Stimulated activated CD4-positive, alpha-beta T cell treated with anti-CD3 and anti-CD28 coated beads, TNF-alpha, amount 100 ng/mL, for 48 hours (primary cell): ENCODE measurements at regions not wholly inside any gene's neighbourhood (a gene's known extent, or its start where the extent isn't known, plus 50 kb on each side); places are given as distances from the start of the nearest gene placed in this dataset.

Experiments used
- DNase-seq, 3 donors: peaks; one replicate each; pipeline ENCODE4 v3.0.0-alpha.2; 2020; ENCODE audit warnings: low read depth in 3 of 3

DNA sequence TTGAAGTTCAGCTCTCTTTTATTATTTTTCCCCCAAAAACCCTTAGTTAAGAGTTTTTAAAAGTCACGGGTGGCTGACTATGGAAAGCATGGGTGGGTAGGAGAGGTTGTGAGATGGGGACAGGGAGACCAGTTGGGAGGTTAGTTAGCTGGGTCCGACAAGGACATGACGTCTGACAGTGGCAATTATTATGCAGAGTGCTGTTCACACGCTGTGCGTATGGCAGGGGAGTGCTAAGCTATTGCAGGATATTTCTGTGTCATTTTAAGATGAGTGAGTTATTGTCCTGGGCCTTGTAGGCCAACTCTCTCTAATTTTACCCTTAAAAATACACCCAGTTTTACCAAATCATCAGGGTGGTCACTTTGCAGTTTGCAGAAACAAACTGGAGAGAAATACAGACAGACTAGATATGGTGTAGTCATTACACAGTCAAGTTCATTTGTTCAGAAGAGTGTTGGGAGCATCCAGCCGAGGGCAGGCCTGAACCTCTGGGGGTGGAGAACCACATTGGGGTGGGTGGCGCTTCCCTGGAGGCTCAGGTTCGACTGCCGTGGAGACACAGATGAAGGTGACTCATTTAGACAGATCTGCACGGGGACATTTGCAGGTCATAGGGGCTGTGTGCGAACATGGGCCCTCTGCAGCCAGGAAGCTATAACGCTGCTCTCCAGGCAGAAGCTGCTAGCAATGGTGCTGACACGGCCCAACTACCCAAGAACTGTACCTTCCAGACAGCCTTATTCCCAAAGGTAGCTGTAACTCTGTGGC, 307.6 kb downstream of the QKI start:
- DNase-seq = no peak

DNA sequence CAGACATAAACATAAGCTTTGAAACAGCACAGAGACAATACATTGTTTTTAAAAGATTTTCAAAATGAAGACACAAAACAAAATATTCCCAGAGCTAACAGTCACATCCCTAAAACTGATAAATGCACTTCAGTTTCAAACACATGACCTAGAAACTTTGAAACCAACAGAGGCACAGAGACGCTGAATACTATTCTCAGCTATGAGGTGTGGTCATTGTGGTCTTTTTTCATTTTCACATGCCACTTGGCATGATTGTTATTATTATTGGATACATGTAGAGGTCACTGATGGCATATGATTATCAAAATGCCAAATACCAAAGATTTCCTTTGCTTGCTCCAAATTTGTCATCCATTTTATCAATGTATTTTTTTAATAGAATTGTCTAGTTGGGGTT, 306.9 kb downstream of the QKI start:
- no peak for DNase-seq

DNA sequence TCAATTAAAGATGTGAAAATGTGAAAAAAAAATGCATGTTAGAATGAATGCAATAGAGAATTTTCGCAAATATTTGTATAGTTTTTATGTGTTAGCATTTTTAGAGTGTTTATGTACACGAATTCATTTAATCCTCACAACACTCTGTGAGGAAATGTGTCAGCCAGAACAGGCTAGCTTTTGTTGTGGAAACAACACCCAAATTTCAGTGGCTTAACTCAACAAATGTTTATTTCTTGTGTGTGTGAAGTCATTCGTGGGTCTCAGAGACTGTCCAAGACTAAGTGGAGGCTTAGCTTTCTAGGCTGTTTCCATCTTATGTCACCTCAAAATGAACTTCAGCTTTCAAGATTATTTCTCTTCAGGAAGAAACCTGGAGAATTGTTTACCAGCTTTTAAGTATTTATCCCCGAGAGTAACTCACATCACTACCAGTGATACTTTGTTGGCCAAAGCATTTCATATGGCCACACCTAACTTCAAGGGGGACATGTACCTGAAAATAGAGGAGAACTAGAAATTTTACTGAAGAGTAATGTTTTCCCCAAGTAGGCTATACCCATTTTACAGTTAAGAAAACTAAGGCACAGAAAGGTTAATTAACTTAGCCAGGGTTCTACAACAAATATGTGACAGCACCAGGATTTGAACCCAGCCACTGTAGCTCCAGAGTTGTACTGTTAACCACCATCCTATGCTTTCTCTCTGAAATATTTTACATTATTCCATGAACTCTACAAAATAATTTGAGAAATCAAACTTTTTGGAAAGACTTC, 306.1 kb downstream of the QKI start:
- DNase-seq = no peak

DNA sequence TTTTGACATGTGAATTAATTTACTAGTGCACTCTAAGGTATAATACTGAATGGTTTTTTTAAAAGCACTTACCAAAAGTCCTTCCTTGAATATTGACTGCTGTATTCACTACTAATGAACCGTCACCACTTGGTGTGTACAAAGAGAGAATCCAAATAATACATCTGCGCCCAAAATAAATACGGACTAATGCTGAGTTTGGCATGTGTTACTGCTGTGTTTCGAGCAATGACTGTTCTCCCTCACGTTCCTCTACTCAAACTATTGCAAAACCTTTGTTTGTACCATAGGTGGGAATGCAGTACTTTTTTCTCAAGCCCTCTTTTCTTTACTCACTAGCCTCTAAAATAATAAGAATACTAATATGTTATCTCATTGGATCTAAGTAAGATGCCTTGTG, 305.5 kb downstream of the QKI start:
- no peak for DNase-seq

DNA sequence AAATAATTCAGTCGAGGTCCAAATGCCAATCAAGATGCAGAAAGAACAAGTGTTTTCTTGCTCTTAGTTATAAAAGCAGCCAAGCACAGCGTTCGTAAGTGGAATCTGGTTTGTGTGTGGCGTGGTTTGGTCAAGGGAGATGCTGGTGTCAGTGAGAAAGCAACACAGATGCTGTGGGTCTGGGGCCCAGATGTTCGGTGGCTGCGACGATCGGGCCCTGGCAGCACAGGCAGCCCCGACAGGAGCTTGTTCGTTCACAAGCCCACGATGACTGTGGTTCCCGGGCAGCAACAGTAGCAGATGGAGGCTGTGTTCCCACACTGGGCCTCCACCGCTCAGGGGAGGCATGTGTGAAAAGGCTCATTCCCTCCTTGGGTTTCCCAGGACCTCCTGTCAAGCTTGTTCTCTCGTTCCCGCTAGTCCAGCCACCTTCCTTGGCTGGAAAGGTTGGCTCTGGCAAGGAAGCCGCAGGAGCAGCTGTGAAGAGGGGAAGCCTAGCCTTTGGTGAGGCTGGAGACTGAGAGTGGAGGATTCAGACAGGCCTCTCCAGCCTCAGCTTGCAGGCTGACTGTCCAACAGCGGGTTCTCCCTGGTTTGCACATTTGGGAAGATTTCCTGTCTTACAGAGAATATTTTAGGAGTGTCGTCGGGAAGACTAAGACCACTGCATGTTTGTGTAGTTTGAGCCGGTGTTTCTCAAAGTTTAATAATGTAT, 304.7 kb downstream of the QKI start:
- DNase-seq = no peak

DNA sequence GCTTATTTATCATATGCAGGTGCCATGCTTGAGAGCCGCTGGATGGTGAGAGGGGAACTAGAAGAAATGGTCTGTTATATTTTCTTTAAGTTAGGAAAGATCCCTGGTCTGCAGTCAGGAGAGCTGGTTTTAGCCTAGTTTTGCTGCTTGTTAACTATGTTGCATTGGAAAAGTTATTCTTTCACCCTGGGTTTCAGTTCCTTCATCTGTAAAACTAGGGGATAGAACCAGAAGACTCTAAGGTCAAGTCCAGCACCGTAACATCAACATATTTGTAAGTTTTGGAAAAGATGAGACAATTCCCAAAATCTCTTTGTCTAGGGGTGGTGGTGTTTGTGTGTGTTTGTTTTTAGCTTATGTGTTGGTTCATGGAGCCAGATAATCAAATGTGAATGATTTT, 304.0 kb downstream of the QKI start:
- no peak for DNase-seq

DNA sequence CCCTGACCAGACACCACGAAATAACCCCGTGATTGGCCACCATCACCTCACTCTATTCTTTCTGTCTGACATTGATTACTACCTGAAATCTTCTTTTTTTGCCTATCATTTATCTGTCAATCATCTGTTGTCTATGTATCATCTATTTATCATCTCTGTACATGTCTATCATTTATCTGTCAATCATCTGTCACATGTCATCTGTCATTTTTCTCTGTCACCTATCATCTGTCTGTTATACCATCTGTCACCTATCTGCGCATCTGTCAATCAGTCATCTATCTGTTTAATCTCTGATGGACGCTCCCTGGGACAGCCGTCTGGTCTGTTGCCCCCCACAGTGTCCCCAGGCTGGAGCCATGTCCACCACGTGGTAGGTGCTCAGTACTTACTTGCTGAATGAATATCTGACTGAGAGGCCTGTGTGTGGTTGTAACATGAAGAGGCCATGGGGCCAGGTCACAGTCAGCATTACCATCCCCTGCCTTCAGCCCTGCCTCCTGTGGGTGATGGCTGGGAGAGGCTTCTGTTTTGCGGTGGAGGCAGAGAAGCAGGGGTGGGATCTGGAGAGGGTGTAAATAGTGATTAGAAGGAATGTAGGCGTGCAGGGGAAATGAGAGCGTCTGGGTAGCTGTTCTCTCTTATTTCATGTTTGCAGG, 302.7 kb downstream of the QKI start:
- no peak for DNase-seq

DNA sequence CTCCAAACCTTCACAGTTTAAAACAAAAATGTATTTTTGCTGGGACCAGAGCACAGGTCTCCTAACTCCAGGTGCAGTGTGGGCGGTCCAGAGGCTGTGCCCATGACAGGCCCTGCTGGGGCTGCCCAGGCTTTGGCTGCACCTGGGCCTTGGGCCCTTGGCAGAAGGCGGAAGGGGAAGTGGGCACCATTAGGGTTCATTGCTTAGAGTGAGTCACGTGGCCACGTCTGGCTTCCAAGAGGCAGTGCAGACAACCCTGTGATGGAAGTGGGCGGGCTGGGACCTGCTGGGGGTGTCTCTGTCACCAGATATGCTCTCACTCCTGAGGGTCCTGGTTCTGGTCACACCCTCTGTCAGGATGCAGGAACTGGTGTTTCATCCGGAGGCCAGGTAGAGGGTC, 302.2 kb downstream of the QKI start:
- DNase-seq = no peak

DNA sequence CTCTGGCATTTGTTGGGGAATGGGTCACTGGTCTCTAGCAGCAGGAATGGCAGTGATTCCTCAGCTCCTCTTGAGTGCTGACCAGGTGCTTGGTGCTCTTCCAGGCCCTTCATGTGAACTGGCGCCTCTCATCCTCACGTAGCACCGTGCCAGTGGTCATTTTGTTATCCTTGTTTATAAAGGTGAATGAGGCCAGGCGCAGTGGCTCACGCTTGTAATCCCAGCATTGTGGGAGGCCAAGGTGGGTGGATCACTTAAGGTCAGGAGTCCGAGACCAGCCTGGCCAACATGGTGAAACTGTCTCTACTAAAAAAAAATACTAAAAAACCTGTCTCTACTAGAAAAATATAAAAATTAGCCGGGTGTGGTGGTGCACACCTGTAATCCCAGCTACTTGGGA, 301.3 kb downstream of the QKI start:
- no peak for DNase-seq

DNA sequence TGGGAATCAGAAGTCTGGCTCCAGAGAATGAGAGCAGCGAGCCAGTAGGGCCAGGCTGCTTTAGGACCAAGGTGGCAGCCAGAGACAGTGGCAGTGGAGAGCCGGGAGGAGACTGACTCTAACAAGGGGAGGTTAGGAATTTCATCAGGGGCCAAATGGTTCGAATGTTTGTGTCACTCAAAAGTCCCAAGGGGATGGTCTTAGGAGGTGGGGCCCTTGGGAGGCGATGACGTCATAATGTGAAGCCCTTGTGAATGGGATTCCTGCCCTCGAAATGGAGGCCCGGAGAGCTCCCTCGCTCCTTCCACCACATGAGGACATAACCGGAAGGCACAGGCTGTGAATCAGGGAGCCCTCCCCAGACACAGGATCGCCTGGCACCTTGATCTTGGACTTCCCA, 299.7 kb downstream of the QKI start:
- no peak for DNase-seq

DNA sequence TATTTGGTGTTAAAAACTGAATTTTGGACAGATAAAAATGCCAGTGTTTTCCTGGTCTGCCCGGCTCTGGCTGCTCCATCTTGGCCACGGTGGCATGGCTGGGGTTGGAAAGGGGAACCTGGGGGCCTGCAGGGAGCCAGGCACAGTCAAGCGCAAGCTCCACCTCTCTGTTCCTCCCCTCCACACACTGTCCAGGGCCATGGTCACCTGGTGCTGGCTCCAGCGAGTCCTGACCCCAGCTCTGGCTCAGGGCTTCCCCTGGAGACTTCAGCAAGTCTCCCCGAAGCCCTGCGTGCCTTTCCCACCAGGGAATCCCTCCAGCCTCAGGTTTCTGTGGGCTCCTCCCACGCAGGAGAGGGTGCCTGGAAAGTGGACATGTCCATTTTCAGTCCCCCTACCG, 298.5 kb downstream of the QKI start:
- DNase-seq = no peak

DNA sequence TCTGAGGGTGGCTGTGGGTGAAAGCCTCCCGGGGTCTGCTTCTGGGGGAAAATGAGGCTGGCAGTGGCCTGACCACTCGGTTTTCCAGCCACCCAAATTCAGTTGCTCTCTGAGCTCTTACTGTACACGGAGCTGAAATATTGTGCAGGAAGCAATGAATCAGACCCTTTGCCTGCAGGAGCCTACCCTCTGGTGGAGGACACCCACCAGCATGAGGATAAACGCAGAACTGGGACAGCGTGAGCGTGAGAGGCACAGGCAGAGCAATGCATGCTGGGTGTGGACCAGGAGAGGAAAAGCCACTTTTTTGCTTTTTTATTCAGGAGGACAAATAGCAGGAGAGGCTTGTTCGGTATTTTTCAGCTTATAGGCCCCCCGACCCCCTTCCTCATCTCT, 298.0 kb downstream of the QKI start:
- no peak for DNase-seq

DNA sequence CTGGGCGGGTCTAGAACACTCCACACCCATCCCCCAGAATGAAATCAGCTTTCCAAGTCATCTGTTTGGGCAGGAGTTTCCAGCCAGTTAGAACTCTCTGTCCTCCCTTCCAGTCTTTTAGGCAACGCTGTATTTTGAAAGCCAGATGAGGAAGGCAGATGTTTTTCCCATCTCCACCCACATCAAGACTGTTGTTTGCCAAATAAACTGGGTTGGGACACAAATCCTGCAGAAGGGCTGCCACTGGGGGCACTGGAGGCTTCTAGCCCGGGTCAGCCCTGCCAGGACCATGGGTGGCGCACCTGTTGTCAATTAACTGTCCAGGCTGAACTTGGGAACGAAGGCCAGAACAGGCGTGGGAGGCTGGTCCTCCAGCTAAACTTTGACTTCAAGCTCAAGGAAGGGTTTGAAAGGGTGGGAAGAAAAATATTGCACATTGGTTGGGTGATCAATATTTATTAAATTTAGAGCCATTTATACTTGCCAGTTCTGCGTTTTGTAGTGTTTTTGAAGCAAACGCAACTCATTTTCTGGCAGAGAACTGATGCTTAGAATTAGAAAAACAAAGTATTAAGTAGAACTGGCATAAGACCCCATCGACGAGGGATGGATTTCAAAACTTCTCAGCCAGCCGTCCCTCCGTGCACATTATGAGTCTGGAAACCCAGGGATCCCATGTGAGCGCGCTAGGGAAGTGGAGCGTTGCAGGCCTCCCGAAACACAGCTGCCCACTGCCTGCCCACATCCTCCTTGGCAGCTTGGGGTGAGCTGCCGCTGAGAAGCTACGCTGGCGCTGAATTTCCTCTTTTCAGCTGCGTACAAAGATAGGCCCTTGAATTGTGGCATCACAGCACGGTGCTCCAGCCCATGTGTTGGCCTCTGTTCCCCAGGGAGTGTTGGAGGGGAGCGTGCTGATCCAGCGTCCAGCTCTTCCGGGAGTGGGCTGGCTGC, 297.4 kb downstream of the QKI start:
- DNase-seq = no peak

DNA sequence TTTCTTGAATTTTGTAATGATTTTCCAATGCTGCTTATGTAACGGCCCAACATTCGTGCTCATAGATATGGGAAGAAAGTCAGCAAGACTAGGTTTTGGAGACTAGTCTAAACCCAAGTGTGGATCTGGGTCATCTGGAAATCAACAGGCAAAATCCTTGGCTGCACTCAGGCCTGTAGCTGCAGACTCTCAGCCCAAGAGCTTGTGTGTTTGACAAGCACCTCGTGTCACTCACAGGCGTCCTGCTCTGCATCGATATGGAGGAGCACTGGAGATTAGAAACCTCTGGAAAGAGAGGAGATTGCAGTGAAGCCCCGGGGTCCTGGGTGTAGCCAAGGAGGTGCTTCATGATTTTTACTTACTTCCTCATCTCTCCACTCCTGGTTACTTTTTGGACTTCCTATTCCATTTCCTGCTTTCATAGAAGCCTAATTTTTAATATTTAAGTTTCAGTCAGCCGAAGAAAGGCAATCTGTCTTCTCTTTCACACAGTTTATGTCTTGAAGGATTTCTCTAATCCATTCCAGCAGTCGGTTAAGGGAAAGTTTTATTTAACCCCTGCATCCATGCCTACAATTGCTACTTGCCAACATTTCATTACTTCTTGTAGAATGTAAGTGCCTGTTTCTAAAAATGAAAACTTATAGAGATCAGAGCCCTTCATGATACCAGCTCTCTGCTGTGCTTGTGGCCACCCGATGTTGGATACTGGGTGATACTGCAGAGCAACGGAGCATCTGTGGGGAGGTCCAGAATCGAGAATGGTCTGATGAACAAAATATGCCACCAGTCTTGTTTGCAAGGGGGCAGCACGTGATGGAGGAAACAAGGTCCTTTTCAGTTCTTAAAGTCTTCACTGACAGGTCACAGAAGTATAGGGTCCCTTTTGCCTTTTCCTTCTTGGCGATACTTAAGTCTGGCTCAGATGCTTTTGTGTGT, 296.3 kb downstream of the QKI start:
- DNase-seq = no peak

DNA sequence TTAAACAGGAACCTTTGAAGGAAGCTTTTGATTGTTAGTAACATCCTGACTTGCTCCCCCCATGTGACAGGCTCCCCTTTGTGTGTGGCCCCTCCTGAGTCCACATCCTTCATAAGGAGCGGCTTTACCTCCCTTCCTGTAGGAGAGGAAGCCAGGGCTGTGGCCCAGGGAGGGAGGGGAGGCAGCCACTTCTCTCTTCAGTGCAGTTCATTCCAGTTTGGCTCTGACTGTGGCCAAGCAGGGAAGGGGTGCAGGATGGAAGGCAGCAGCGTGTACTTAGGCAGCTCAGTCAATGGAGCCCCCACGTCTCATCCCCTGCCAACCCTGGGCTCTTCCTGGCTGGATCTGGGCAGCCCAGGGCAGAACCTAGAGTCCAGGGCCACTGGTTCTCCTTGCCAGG, 295.2 kb downstream of the QKI start:
- no peak for DNase-seq

DNA sequence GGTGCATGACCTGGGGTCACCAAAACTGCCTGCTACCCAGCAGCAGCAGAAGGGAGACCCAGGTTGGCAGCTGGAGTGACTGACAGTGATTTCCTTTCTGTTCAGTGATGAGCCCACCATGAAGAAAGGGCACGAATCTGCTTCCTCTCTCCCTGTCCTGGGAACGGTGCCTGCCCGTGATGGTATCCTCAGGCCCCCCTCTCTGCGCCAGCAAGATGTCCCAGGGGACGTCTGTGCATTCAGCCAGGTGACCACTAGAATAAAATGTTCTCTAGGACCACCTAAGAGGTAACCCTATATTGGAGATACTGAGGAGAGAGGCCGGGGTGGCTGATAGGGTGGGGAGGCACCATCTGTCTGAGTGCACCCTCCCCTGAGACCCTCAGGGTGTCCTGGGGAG, 294.7 kb downstream of the QKI start:
- DNase-seq = no peak

DNA sequence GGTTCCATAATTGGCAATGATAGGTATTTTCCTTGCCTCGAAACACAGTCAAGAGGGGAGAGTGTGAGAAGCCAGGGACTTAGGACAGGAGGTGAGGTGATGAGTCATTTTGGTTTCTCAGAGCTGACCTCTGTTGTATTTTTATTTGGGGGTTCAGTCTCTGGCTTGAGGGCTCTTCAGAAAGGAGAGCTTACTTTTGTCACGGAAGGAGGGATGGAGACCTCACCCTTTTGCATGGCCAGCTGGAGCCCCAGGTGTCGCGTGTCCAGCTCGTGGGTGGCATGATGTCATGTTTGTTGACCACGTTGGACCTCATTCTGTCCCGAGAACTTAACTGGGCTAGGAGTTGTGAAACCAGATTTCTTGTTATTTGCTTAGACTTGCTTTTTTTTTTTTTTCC, 293.9 kb downstream of the QKI start:
- no peak for DNase-seq

DNA sequence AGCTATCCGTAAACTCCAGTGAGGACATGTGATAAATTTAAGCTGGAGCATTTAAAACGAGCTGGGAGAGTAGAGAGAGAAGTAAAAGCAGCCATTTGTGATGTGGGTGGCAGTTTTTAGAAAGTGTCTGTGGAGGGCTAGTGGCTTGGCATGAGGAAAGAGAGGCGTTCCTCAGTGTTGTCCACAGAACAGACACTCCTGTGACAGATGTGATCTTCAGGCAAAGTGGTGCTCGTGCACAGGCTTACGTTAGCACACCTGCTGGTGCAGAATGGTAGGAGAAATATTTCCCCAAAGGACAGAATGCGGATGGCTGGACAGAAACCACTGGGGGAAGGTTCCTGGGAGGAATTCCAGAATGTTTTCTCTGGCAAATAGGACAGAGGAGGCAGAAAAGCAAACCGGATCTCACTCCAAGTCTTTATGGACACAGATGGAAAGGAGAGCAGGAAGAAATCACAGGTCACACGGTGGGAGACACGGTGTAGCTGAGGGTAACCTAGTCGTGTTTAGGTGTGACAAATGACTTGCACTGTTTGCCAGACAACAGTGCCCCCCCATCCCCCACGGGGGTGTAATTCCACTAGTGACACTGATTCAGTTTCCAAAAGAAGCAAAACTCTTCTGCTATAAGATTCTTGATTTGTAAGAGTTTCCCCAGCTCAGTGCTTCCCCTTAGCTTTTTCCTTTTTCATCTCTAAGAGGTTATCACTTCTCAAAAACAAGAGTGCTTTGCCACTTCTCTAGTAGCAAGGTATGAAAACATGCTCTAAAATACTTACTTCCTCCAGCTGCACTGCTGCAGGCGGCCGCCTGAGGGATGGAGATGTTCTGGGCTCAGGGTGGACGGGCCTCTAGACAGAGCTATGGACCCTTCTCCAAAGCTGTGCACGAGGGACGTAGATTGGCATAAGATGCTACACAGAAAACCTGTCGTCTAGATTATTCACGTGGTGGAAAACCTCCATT, 293.2 kb downstream of the QKI start:
- DNase-seq = no peak
